GM12874 (cell line): ENCODE measurements at regions not wholly inside any gene's neighbourhood (a gene's known extent, or its start where the extent isn't known, plus 50 kb on each side); places are given as distances from the start of the nearest gene placed in this dataset.

Experiments used
- TF ChIP-seq, protein P1 (sequence below): IDR thresholded peaks from 2 replicates; pipeline ENCODE4 v1.5.1; 2011; ENCODE audit warnings: low read depth, mild to moderate bottlenecking, control low read depth, low read length, moderate library complexity; ENCODE audit not compliant: insufficient read depth

DNA sequence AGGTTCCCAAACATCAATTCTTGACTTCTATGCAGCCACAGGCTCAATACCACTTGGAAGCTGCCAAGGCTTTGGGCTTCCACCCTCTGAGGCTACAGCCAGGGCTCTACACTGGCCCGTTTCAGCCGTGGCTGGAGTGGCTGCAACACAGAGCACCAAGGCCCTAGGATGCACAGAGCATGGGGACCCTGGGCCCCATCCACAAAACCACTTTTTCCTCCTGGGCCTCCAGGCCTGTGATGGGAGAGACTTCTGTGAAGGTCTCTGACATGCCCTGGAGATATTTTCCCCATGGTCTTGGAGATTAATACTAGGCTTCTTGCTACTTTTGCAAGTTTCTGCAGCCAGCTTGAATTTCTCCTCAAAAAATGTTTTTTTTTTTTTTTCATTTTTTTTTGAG is 655.4 kb upstream of the ZP4 start:
- TF ChIP-seq, protein P1, sequence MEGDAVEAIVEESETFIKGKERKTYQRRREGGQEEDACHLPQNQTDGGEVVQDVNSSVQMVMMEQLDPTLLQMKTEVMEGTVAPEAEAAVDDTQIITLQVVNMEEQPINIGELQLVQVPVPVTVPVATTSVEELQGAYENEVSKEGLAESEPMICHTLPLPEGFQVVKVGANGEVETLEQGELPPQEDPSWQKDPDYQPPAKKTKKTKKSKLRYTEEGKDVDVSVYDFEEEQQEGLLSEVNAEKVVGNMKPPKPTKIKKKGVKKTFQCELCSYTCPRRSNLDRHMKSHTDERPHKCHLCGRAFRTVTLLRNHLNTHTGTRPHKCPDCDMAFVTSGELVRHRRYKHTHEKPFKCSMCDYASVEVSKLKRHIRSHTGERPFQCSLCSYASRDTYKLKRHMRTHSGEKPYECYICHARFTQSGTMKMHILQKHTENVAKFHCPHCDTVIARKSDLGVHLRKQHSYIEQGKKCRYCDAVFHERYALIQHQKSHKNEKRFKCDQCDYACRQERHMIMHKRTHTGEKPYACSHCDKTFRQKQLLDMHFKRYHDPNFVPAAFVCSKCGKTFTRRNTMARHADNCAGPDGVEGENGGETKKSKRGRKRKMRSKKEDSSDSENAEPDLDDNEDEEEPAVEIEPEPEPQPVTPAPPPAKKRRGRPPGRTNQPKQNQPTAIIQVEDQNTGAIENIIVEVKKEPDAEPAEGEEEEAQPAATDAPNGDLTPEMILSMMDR: no peak

DNA sequence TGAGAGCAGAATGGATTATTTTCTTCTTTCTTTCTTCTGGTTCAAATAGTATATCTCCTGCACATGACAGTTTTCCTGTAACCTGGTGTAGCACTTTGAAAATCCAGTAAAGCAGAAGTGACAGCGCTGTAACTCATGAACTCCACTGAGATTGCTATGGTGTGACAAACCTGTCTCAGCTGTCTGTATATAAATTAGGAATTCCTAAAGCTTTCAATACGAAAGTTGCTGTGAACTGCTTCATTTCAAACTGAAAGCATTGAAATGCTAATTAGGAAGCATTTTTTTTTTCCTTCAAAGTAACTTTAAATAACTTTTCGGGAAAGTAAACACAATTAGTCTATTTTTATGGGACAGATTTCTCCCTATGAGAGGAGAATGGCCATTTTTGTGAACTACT is 646.9 kb upstream of the ZP4 start:
- TF ChIP-seq, protein P1: no peak

DNA sequence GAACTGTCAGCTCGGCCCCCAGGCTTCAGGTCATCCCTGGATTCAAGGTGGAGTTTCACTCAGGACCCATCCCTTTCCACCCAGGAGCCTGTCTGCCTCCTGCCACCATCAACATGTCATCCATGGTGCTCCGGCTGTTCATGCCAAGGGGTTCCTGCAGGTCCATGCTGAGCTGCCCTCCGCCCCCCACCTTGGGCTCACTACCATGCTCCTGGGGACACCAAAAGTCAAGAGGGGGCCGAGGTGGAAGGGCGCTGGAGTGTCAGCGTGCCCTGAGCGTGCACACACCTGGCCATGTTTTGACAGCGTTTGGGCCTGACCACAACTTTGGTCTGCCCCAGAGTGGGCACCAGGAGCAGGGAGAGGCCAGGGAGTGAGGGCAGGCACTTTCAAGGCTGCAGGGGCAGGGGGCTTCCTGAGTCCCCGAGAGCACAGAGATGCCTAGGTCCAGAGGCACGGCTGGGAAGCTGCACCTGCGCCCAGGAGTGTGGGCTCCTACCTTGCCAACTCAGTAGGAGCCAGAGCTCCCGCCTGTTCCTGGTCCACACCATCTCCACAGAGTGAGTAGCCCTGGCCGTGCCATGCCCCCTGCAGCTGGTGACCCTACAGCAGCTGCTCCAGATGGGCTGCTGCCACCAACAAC is 639.6 kb upstream of the ZP4 start:
- TF ChIP-seq, protein P1: no peak

DNA sequence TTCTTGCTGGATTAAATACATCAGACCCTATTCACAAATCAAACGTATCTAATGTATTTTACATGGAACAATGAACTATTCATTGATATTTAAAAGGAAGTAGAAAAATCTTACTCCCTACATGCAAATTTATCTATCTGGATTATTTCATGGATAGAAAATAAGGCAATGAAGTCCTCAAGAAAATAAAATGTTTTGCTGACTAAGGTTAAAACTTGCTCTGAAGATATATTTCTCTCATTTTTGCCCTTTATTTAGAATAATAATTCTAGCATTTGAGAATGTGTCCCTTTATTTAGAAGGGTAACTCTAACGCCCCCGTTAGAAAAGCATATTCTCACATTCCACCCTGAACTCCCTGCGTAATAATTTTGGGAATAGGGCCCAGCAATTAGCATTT is 627.0 kb upstream of the ZP4 start:
- TF ChIP-seq, protein P1: no peak

DNA sequence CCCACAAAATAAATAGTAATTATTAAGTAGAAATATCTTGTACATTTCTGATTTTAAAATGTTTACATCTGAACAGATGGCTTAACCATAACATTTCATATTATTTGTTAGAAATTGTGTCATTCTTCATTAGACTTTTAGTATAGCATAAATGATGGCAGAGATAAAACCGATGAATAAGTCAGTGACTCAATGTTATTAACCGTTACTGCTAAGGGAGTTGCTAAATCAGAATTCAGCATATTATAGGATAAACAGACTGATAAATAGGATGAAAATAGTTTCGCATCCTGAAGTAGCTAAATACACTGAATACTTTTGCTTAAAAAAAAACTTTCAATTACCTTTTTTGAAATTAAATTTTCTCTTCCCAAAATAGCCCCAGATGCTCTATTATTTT is 610.6 kb upstream of the ZP4 start:
- TF ChIP-seq, protein P1: no peak

DNA sequence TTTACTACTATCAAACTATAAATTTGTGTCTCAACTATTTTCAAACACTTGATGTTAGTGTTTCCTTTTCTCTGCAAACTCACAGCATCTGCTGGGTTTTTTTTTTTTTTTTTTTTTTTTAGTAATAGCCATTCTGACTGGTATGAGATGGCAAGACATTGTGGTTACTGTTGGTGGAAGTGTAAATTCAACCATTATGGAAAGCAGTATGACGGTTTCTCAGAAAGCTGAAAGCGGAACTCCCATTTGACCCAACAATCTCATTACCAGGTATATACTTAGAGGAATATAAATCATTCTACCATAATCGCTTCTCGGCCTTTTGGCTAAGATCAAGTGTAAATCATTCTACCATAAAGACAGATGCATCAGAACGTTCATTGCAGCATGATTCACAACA is 608.3 kb upstream of the ZP4 start:
- TF ChIP-seq, protein P1: no peak

DNA sequence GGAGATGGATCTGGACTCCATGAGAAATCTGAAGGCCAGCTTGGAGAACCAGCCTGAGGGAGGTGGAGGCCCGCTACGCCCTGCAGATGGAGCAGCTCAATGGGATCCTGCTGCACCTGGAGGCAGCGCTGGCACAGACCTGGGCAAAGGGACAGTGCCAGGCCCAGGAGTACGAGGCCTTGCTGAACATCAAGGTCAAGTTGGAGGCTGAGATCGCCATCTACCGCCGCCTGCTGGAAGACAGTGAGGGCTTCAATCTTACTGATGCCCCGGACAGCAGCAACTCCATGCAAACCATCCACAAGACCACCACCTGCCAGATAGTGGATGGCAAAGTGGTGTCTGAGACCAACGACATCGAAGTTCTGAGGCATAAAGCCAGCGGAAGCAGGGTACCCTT is 601.5 kb upstream of the ZP4 start:
- TF ChIP-seq, protein P1: no peak

DNA sequence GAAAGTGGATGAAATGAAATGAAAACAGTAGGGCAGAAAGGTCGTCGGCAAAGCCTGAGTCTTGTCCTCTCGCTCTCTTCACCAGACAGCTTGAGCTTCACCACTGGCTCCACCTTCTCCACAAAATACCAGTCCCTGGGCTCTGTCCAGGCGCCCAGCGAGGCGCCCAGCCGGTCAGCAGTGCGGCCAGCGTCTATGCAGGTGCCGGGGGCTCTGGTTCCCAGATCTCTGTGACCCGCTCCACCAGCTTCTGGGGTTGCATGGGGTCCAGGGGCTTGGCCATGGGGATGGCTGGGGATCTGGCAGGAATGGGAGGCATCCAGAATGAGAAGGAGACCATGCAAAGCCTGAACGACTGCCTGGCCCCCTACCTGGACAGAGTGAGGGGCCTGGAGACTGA is 600.5 kb upstream of the ZP4 start:
- TF ChIP-seq, protein P1: no peak
